KMS-11 (cell line): ENCODE measurements at regions not wholly inside any gene's neighbourhood (a gene's known extent, or its start where the extent isn't known, plus 50 kb on each side); places are given as distances from the start of the nearest gene placed in this dataset.

Experiments
- H2AFZ ChIP-seq: fragments of 200-600 bp; sonication (generic); 2 replicates; pipeline ENCODE4 v1.6.1; 2016; ENCODE audit warnings: antibody characterized with exemption, mixed run types, low read depth
- H3K27ac ChIP-seq: fragments of 200-600 bp; sonication (generic); 2 replicates; pipeline ENCODE4 v1.6.1; 2016; ENCODE audit warnings: mild to moderate bottlenecking, mixed run types
- H3K27me3 ChIP-seq: fragments of 200-600 bp; sonication (generic); 2 replicates; pipeline ENCODE4 v1.6.1; 2017; ENCODE audit warnings: mild to moderate bottlenecking, low read depth, mixed run types, moderate library complexity; ENCODE audit not compliant: insufficient read depth
- H3K36me3 ChIP-seq: fragments of 200-600 bp; sonication (generic); 2 replicates; pipeline ENCODE4 v1.6.1; 2017; ENCODE audit warnings: mild to moderate bottlenecking, mixed run types; ENCODE audit not compliant: insufficient read depth
- H3K4me1 ChIP-seq: fragments of 200-600 bp; sonication (generic); 2 replicates; pipeline ENCODE4 v1.6.1; 2016; ENCODE audit warnings: mild to moderate bottlenecking, low read depth, mixed run types; ENCODE audit not compliant: poor library complexity, severe bottlenecking
- H3K4me2 ChIP-seq: fragments of 200-600 bp; sonication (generic); 2 replicates; pipeline ENCODE4 v1.7.0; 2016; ENCODE audit warnings: mild to moderate bottlenecking, mixed run types
- H3K4me3 ChIP-seq: fragments of 200-600 bp; sonication (generic); IDR thresholded peaks from 2 replicates; pipeline ENCODE4 v1.6.1; 2017; ENCODE audit warnings: low read depth, low read length, mixed read lengths; ENCODE audit not compliant: insufficient read depth
- H3K79me2 ChIP-seq: fragments of 200-600 bp; sonication (generic); 2 replicates; pipeline ENCODE4 v1.6.1; 2016; ENCODE audit warnings: low read depth, mixed run types; ENCODE audit not compliant: insufficient read depth
- H3K9ac ChIP-seq: fragments of 200-600 bp; sonication (generic); 2 replicates; pipeline ENCODE4 v1.6.1; 2016; ENCODE audit warnings: mild to moderate bottlenecking, mixed run types
- H4K20me1 ChIP-seq: fragments of 200-600 bp; sonication (generic); 2 replicates; pipeline ENCODE4 v1.6.1; 2016; ENCODE audit warnings: mild to moderate bottlenecking, mixed run types; ENCODE audit not compliant: insufficient read depth
- CTCF ChIP-seq: fragments of 200-600 bp; sonication (generic); conservative IDR thresholded peaks from 2 replicates; pipeline ENCODE4 v1.6.1; 2017; ENCODE audit warnings: low read depth, mild to moderate bottlenecking, antibody characterized with exemption, low read length, moderate library complexity, mixed read lengths

GRCh38 chr2:173441222-173441621 lies 86.5 kb downstream of the CDCA7 start:
- H3K27me3 ChIP-seq, result no peaks in the 10 kb centered on the region
- TF ChIP-seq CTCF, result no peak
- H3K27ac ChIP-seq, result no peak overlapping the region
- no peak overlapping the region for H3K9ac ChIP-seq
- no peaks in the 10 kb centered on the region for H4K20me1 ChIP-seq
- H3K4me3 ChIP-seq, result no peak overlapping the region
- H2AFZ ChIP-seq, result no peak overlapping the region
- H3K4me1 ChIP-seq, result no peaks in the 10 kb centered on the region
- no peak overlapping the region for H3K4me2 ChIP-seq
- no peaks in the 10 kb centered on the region for H3K79me2 ChIP-seq
- H3K36me3 ChIP-seq, result no peaks in the 10 kb centered on the region

- Histone ChIP-seq H3K36me3 (no peaks in the 10 kb centered on the region), H3K4me3 (no peak overlapping the region), H4K20me1 (no peaks in the 10 kb centered on the region), H3K27ac (no peak overlapping the region), H2AFZ (no peak overlapping the region), H3K79me2 (no peaks in the 10 kb centered on the region), H3K9ac (no peak overlapping the region), H3K27me3 (no peaks in the 10 kb centered on the region), H3K4me1 (no peaks in the 10 kb centered on the region), H3K4me2 (no peak overlapping the region)
- no peak for TF ChIP-seq CTCF
Measured at GRCh38 chr2:173442542-173442941, 87.9 kb downstream of the CDCA7 start.

DNA sequence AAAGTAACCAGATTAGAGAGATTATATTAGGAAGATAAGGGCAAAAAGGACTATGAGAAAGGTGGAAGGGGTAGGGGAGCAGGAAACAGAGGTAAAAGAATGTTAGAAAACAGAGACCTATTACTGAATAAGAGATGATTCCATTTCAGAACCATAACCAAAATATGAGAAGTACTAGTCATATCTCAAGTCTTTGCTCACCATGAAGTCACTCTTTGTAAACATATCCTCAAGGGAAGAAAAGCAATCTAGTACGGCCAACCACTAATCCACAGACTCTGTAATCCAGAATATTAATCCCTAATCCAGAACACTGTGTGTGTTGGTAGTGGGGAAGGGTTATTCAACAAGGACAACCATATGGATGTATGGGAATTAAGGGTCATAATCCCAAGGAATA lies 92.0 kb downstream of the CDCA7 start:
- Histone ChIP-seq H3K4me3 (no peak overlapping the region), H4K20me1 (no peaks in the 10 kb centered on the region), H3K27me3 (no peaks in the 10 kb centered on the region), H3K4me2 (no peak overlapping the region), H3K36me3 (no peaks in the 10 kb centered on the region), H3K9ac (no peak overlapping the region), H3K27ac (no peak overlapping the region), H3K4me1 (peaks cover 4% of the 10 kb centered on the region), H2AFZ (no peak overlapping the region), H3K79me2 (no peaks in the 10 kb centered on the region)
- no peak for TF ChIP-seq CTCF

GRCh38 chr2:173448938-173449471 lies 94.3 kb downstream of the CDCA7 start:
- Histone ChIP-seq H3K27ac (0 out of 2 replicates have a peak overlapping the region, but pooled peaks have one; percentile 11), H4K20me1 (no peaks in the 10 kb centered on the region), H3K27me3 (no peaks in the 10 kb centered on the region), H3K4me2 (peak overlapping the region; percentile 57), H3K4me1 (peaks cover 4% of the 10 kb centered on the region), H3K79me2 (no peaks in the 10 kb centered on the region), H3K4me3 (peak overlapping the region; percentile 58), H3K36me3 (no peaks in the 10 kb centered on the region), H3K9ac (no peak overlapping the region), H2AFZ (peak overlapping the region; percentile 99)
- TF ChIP-seq CTCF, result peak; percentile 85
